Testis (tissue), 2 donors: ENCODE measurements at regions not wholly inside any gene's neighbourhood (a gene's known extent, or its start where the extent isn't known, plus 50 kb on each side); places are given as distances from the start of the nearest gene placed in this dataset.

Source experiments
- DNase-seq: peaks from one replicate; pipeline ENCODE4 v3.0.0-alpha.2; 2019
- H3K27ac ChIP-seq, 2 donors: fragments of 200-600 bp; sonication (generic); one replicate each; pipeline ENCODE4 v1.5.1; 2019
- H3K27me3 ChIP-seq: fragments of 200-600 bp; sonication (generic); one replicate; pipeline ENCODE4 v1.5.1; 2019
- H3K36me3 ChIP-seq: fragments of 200-600 bp; sonication (generic); one replicate; pipeline ENCODE4 v1.5.1; 2017; ENCODE audit warnings: low read depth; ENCODE audit errors: missing control alignments
- H3K4me1 ChIP-seq: fragments of 200-600 bp; sonication (generic); one replicate; pipeline ENCODE4 v1.5.1; 2019
- H3K4me3 ChIP-seq, 2 donors: fragments of 200-600 bp; sonication (generic); one replicate each; pipeline ENCODE4 v1.5.1; 2017 to 2019
- H3K9me3 ChIP-seq: fragments of 200-600 bp; sonication (generic); one replicate; pipeline ENCODE4 v1.5.1; 2017
- POLR2A ChIP-seq: fragments of 450-650 bp; IDR thresholded peaks from one replicate; pipeline ENCODE4 v1.6.1; 2017; ENCODE audit warnings: antibody characterized with exemption, mild to moderate bottlenecking, moderate library complexity
- WGBS, 2 donors: methylation state at CpG; one replicate each; pipeline ENCODE4 v1.1.5; 2018; 5-methylcytosine and 5-hydroxymethylcytosine counted together
- intact Hi-C: fragments of 100-400 bp; cut with DNase I; formaldehyde crosslinking; loops from one replicate; pipeline ENCODE4 v1.15.1; 2023; ENCODE audit warnings: low total_unique reads
- TF ChIP-seq, protein P1 (sequence below), 3 experiments: fragments of 450-650 bp in 2 of 3; fragments of 200-600 bp in 1 of 3; sonication (generic) in 1 of 3; IDR thresholded peaks; one replicate each; pipeline ENCODE4 v1.5.1; 2016 to 2019; ENCODE audit warnings: antibody characterized with exemption in 3 of 3, mild to moderate bottlenecking in 2 of 3, moderate library complexity in 1 of 3

DNA sequence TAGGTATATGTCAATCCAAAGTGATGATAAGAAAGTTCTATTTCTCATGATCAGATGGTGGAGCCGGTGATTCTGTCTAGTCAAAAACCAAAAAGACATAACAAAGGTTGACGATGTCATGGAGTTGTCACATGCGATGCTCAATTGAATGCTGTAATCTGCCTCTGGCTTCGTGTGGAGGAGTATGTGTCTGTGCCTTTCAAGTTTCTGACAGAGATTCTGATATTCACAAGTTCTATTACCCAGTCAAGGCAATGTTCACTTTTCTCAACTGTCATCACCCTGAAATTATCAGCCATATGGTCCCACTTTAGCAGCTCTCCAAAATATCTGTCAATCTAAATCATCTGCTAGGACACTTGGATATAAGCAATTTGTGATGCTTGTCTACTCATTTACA lies 367.6 kb upstream of the PRR20A start:
- TF ChIP-seq POLR2A, result no peak
- TF ChIP-seq, protein P1, sequence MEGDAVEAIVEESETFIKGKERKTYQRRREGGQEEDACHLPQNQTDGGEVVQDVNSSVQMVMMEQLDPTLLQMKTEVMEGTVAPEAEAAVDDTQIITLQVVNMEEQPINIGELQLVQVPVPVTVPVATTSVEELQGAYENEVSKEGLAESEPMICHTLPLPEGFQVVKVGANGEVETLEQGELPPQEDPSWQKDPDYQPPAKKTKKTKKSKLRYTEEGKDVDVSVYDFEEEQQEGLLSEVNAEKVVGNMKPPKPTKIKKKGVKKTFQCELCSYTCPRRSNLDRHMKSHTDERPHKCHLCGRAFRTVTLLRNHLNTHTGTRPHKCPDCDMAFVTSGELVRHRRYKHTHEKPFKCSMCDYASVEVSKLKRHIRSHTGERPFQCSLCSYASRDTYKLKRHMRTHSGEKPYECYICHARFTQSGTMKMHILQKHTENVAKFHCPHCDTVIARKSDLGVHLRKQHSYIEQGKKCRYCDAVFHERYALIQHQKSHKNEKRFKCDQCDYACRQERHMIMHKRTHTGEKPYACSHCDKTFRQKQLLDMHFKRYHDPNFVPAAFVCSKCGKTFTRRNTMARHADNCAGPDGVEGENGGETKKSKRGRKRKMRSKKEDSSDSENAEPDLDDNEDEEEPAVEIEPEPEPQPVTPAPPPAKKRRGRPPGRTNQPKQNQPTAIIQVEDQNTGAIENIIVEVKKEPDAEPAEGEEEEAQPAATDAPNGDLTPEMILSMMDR (IDR thresholded peaks at IDR 0.05), result no peak
- intact Hi-C loops, result no loop called here
- no peaks in the 10 kb centered on the region for H3K36me3 ChIP-seq
- 77 to 88% methylated on average over 4 of the region's 4 CpGs for WGBS, 2 donors
- H3K27ac ChIP-seq, result no peak overlapping the region
- no peak for DNase-seq
- H3K4me3 ChIP-seq, result no peak overlapping the region
- no peaks in the 10 kb centered on the region for H3K4me1 ChIP-seq
- no peaks in the 10 kb centered on the region for H3K27me3 ChIP-seq
- H3K9me3 ChIP-seq, result no peaks in the 10 kb centered on the region

DNA sequence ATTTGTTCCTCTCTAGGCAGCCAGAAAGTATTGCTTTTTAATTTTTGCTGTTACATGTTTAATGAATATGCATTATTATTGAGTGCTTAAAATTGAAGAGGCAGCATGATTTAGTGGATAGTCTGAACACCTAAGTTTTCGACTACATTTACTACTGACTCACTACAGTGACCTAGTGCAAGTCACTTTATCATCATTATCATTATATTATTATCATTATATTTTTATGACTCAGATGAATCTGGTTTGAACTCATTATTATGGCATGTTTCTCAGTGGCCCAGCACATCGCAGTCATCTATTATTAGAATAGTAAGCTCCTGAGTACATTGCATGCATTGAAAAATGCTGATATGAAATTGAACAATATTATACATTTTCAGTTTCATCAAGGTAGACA lies 351.2 kb upstream of the PRR20A start:
- H3K4me1 ChIP-seq, result no peaks in the 10 kb centered on the region
- no peak overlapping the region for H3K4me3 ChIP-seq
- no peaks in the 10 kb centered on the region for H3K27me3 ChIP-seq
- no peaks in the 10 kb centered on the region for H3K36me3 ChIP-seq
- WGBS, 2 donors, result 91 to 95% methylated on average over 2 of the region's 2 CpGs
- TF ChIP-seq, protein P1 (IDR thresholded peaks at IDR 0.05), result no peak
- TF ChIP-seq POLR2A, result no peak
- DNase-seq, result no peak
- H3K9me3 ChIP-seq, result no peaks in the 10 kb centered on the region
- H3K27ac ChIP-seq, result no peak overlapping the region
- intact Hi-C loops, result no loop called here

DNA sequence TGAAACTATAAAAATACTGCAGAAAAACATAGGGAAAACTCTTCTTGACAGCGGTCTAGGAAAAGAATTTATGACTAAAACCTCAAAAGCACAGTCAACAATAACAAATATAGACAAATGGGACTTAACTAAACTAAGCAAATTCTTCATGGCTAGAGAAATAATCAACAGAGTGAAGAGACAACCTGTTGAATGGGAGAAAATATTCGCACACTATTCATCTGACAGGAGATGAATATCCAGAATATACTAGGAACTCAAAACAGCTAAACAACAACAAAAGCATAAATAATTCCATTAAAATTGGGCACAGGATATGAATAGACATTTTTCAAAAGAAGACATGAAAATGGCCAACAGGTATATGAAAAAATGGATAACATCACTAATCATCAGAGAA lies 303.6 kb upstream of the PRR20A start:
- TF ChIP-seq POLR2A, result no peak
- TF ChIP-seq, protein P1 (IDR thresholded peaks at IDR 0.05), result no peak
- intact Hi-C loops, result no loop called here
- DNase-seq, result no peak
- 82 to 93% methylated on average over 2 of the region's 2 CpGs for WGBS, 2 donors
- Histone ChIP-seq H3K27ac (no peak overlapping the region), H3K27me3 (no peaks in the 10 kb centered on the region), H3K4me3 (no peak overlapping the region), H3K36me3 (no peaks in the 10 kb centered on the region), H3K9me3 (no peaks in the 10 kb centered on the region), H3K4me1 (no peaks in the 10 kb centered on the region)

DNA sequence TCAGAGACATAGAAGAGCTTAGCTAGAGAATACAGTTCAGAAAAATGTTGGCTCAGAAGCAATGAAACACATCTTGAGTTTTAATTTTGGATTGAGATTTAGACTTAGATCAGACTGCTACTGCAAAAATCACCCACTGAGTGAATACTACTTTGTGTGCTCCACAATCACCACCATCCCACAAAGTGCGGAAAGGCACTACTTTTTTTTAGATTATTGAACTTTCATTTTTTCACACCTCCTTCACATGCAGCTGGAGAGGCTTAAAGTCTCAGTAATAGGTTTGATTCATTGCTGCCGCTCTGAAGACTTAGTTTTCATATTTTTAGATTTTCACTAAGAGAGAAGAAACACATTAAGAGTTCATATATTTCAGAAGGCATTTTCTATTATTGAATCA lies 289.9 kb upstream of the PRR20A start:
- no peak overlapping the region for H3K27ac ChIP-seq
- TF ChIP-seq, protein P1 (IDR thresholded peaks at IDR 0.05), result no peak
- no peak for TF ChIP-seq POLR2A
- 92 to 93% methylated on average over 2 of the region's 2 CpGs for WGBS, 2 donors

DNA sequence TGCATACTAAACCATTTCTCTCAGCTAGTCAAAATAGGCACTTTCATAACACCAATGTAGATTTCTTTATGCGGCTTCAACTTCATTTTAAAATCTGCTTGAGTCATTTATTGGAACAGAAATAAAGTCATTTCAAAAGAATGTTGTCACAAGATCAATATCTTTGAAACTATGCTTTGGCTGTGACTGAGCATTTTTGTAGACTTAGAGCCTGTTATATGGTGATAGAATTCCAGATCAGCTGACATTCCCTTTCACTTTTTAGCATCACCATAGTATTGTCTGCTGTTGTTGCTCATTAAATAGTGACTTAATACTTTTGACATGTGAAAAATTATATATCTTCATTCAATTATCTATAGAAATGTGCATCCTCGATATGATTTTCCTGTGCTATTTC lies 279.2 kb upstream of the PRR20A start:
- Histone ChIP-seq H3K9me3 (no peaks in the 10 kb centered on the region), H3K4me3 (no peak overlapping the region), H3K36me3 (no peaks in the 10 kb centered on the region), H3K27ac (no peak overlapping the region), H3K4me1 (no peaks in the 10 kb centered on the region), H3K27me3 (no peaks in the 10 kb centered on the region)
- intact Hi-C loops, result no loop called here
- 85 to 90% methylated on average over 2 of the region's 2 CpGs for WGBS, 2 donors
- TF ChIP-seq POLR2A, result no peak
- TF ChIP-seq, protein P1 (IDR thresholded peaks at IDR 0.05), result no peak
- DNase-seq, result no peak

More for the DNA sequence above, 289.9 kb upstream of the PRR20A start:
- H3K36me3 ChIP-seq, result no peaks in the 10 kb centered on the region
- H3K9me3 ChIP-seq, result no peaks in the 10 kb centered on the region
- intact Hi-C loops, result no loop called here
- no peaks in the 10 kb centered on the region for H3K27me3 ChIP-seq
- no peaks in the 10 kb centered on the region for H3K4me1 ChIP-seq
- no peak for DNase-seq
- no peak overlapping the region for H3K4me3 ChIP-seq
